GM12878 (cell line): ENCODE measurements at regions not wholly inside any gene's neighbourhood (a gene's known extent, or its start where the extent isn't known, plus 50 kb on each side); places are given as distances from the start of the nearest gene placed in this dataset.

Source experiments
- ATAC-seq: fragments of 200-7000 bp; cut with Tn5 transposase; 3 replicates; pipeline ENCODE4 v1.9.1; 2020; ENCODE audit warnings: mild to moderate bottlenecking, moderate library complexity
- BruUV-seq: library from RNA; stranded (reverse); fragments of 400-500 nt; replicated peaks from 2 replicates; lab custom pipeline; 2021; lab: Mats Ljungman, UMichigan
- CTCF ChIA-PET: fragments of 300-600 bp; sonication (Branson Sonifier 250); formaldehyde crosslinking; extraction: SDS; loops from one replicate; lab custom pipeline; 2021; ENCODE audit warnings: inconsistent platforms; lab: Yijun Ruan, JAX
- POLR2A ChIA-PET: fragments of 350-600 bp; formaldehyde crosslinking; extraction: SDS; loops from one replicate; lab custom pipeline; 2021; ENCODE audit warnings: inconsistent platforms; lab: Charles Lee
- RAD21 ChIA-PET: fragments of 300-600 bp; sonication (Branson Sonifier 250); formaldehyde crosslinking; loops from one replicate; lab custom pipeline; 2023; ENCODE audit warnings: antibody characterized with exemption; ENCODE audit not compliant: unreplicated experiment; lab: Charles Lee
- SMC1A ChIA-PET: fragments of 300-600 bp; sonication (Branson Sonifier 250); formaldehyde crosslinking; loops from one replicate; lab custom pipeline; 2023; ENCODE audit not compliant: unreplicated experiment, uncharacterized antibody; lab: Charles Lee
- DNase-seq: peaks from one replicate; pipeline ENCODE4 v3.0.0-alpha.2; 2011; ENCODE audit warnings: low read depth, low spot score
- FAIRE-seq: peaks from 3 replicates; lab custom pipeline; 2011; peaks lifted over from hg19 to GRCh38; lab: Jason Lieb, UNC
- H2AFZ ChIP-seq: 2 replicates; pipeline ENCODE4 v1.6.0; 2011; ENCODE audit warnings: low read depth, low read length, control low read depth; ENCODE audit not compliant: control insufficient read depth
- H3K27ac ChIP-seq: 2 replicates; pipeline ENCODE4 v1.5.1; 2011; ENCODE audit warnings: control low read depth; ENCODE audit not compliant: control insufficient read depth, insufficient read depth
- H3K27me3 ChIP-seq, 2 experiments: replicated peaks in 1 of 2; 2 replicates each; pipeline versions ENCODE4 v1.6.0 to v1.6.1; 2011; ENCODE audit warnings: low read length in 1 of 2; ENCODE audit not compliant: control insufficient read depth in 2 of 2, insufficient read depth in 2 of 2
- H3K36me3 ChIP-seq, 2 experiments: 2 replicates each; pipeline ENCODE4 v1.5.1; 2011; ENCODE audit warnings: low read length in 1 of 2; ENCODE audit not compliant: control insufficient read depth in 2 of 2, insufficient read depth in 2 of 2
- H3K4me1 ChIP-seq: 2 replicates; pipeline ENCODE4 v1.6.1; 2011; ENCODE audit warnings: mild to moderate bottlenecking, low read length, moderate library complexity, mixed read lengths; ENCODE audit not compliant: control insufficient read depth, insufficient read depth
- H3K4me2 ChIP-seq: 2 replicates; pipeline ENCODE4 v1.6.0; 2011; ENCODE audit warnings: control low read depth; ENCODE audit not compliant: control insufficient read depth, insufficient read depth
- H3K4me3 ChIP-seq: fragments of 200-600 bp; sonication (generic); 2 replicates; pipeline ENCODE4 v1.5.1; 2016
- H3K79me2 ChIP-seq: 2 replicates; pipeline ENCODE4 v1.6.0; 2011; ENCODE audit warnings: low read length; ENCODE audit not compliant: control insufficient read depth, insufficient read depth
- H3K9ac ChIP-seq: 2 replicates; pipeline ENCODE4 v1.8.0; 2011; ENCODE audit warnings: low read length, control low read depth, mixed read lengths; ENCODE audit not compliant: control insufficient read depth, insufficient read depth
- H3K9me3 ChIP-seq: replicated peaks from 3 replicates; pipeline ENCODE4 v1.5.1; 2011; ENCODE audit warnings: mild to moderate bottlenecking, low read length; ENCODE audit not compliant: control insufficient read depth, insufficient read depth
- H4K20me1 ChIP-seq: 2 replicates; pipeline ENCODE4 v1.6.0; 2011; ENCODE audit not compliant: control insufficient read depth, insufficient read depth
- BACH1 ChIP-seq: fragments of 450-650 bp; IDR thresholded peaks from 2 replicates; pipeline ENCODE4 v1.6.1; 2017; ENCODE audit warnings: mild to moderate bottlenecking, borderline replicate concordance
- E4F1 ChIP-seq: fragments of 450-650 bp; IDR thresholded peaks from 2 replicates; pipeline ENCODE4 v1.6.1; 2018; ENCODE audit warnings: borderline replicate concordance, mild to moderate bottlenecking; ENCODE audit not compliant: partially characterized antibody
- JUNB ChIP-seq: IDR thresholded peaks from 2 replicates; pipeline ENCODE4 v1.6.1; 2016; ENCODE audit warnings: antibody characterized with exemption, mild to moderate bottlenecking
- SUZ12 ChIP-seq: fragments of 200-600 bp; sonication (generic); IDR thresholded peaks from one replicate; pipeline ENCODE4 v1.6.1; 2018; ENCODE audit warnings: antibody characterized with exemption, mild to moderate bottlenecking; ENCODE audit not compliant: unreplicated experiment
- TCF12 ChIP-seq: IDR thresholded peaks from 2 replicates; pipeline ENCODE4 v1.6.1; 2011; ENCODE audit warnings: low read depth, mild to moderate bottlenecking, low read length
- USF2 ChIP-seq: IDR thresholded peaks from 2 replicates; pipeline ENCODE4 v1.6.1; 2011; ENCODE audit warnings: low read depth, low read length, improper control_type of control experiment, borderline replicate concordance
- ZBTB33 ChIP-seq: fragments of 450-650 bp; IDR thresholded peaks from 2 replicates; pipeline ENCODE4 v1.6.1; 2017; ENCODE audit warnings: mild to moderate bottlenecking
- ZNF24 ChIP-seq: fragments of 450-650 bp; IDR thresholded peaks from 2 replicates; pipeline ENCODE4 v1.6.1; 2017; ENCODE audit warnings: antibody characterized with exemption, mild to moderate bottlenecking
- ZSCAN29 ChIP-seq: fragments of 450-650 bp; IDR thresholded peaks from 2 replicates; pipeline ENCODE4 v1.6.1; 2017; ENCODE audit warnings: mild to moderate bottlenecking, moderate library complexity
- WGBS: methylation state at CpG from one replicate; pipeline ENCODE4 v1.1.6; 2016; ENCODE audit warnings: low lambda C conversion rate; ENCODE audit not compliant: insufficient replicate concordance, insufficient coverage; ENCODE audit errors: missing lambda C conversion rate; 5-methylcytosine and 5-hydroxymethylcytosine counted together
- in situ Hi-C: fragments of 300-500 bp; cut with MboI; formaldehyde crosslinking; loops from 9 replicates; pipeline ENCODE4 v1.14.3; 2018; ENCODE audit warnings: mixed read lengths
- intact Hi-C: fragments of 100-400 bp; cut with micrococcal nuclease; formaldehyde crosslinking; loops from one replicate; pipeline ENCODE4 v1.14.2; 2022; ENCODE audit not compliant: unreplicated experiment

GRCh38 chr11:130545449-130546072, 97.1 kb downstream of the ADAMTS15 start:
- H3K4me1 ChIP-seq, result no peaks in the 10 kb centered on the region
- no peaks in the 10 kb centered on the region for H3K9me3 ChIP-seq
- no peaks in the 10 kb centered on the region for H4K20me1 ChIP-seq
- no peak overlapping the region for H3K27ac ChIP-seq
- no peak for ATAC-seq
- ChIA-PET RAD21 (no interaction called here), POLR2A (no interaction called here), CTCF (no interaction called here), SMC1A (no interaction called here)
- no peak overlapping the region for H2AFZ ChIP-seq
- H3K9ac ChIP-seq, result no peak overlapping the region
- peaks cover 0 to 1% of the 10 kb centered on the region in 2 experiments; a peak in 2 of 4 replicates for H3K27me3 ChIP-seq
- no peak for FAIRE-seq
- WGBS, result 25% methylated on average over 4 of the region's 4 CpGs
- H3K4me2 ChIP-seq, result no peak overlapping the region
- no peak for DNase-seq
- TF ChIP-seq BACH1 (no peak), ZBTB33 (no peak), E4F1 (no peak), ZNF24 (no peak), JUNB (no peak), SUZ12 (no peak), TCF12 (no peak), ZSCAN29 (no peak), USF2 (no peak)
- no peaks in the 10 kb centered on the region for H3K36me3 ChIP-seq
- intact Hi-C loops (no loop called here), in situ Hi-C loops (no loop called here)
- H3K79me2 ChIP-seq, result no peaks in the 10 kb centered on the region
- no peak overlapping the region for H3K4me3 ChIP-seq
- BruUV-seq, result no TSS peak
